K562 (cell line): ENCODE measurements at regions not wholly inside any gene's neighbourhood (a gene's known extent, or its start where the extent isn't known, plus 50 kb on each side); places are given as distances from the start of the nearest gene placed in this dataset.

Experiments used
- ARID4B ChIP-seq: sonication (generic); formaldehyde crosslinking; IDR thresholded peaks from 2 replicates; pipeline ENCODE4 v1.8.0; 2022; ENCODE audit warnings: mild to moderate bottlenecking, missing genetic modification reagents
- ATF4 ChIP-seq: fragments of 450-650 bp; formaldehyde crosslinking; IDR thresholded peaks from 2 replicates; pipeline ENCODE4 v1.4.0; 2022; ENCODE audit warnings: mild to moderate bottlenecking, moderate library complexity
- BACH1 ChIP-seq: fragments of 200-800 bp; sonication (Bioruptor generic); IDR thresholded peaks from 2 replicates; pipeline ENCODE4 v1.6.1; 2016; ENCODE audit warnings: missing genetic modification characterization, missing compliant biosample characterization
- BRD9 ChIP-seq: fragments of 450-650 bp; IDR thresholded peaks from 2 replicates; pipeline ENCODE4 v1.6.1; 2018; ENCODE audit warnings: low read depth; ENCODE audit not compliant: partially characterized antibody
- CC2D1A ChIP-seq: fragments of 450-650 bp; IDR thresholded peaks from 2 replicates; pipeline ENCODE4 v1.6.1; 2017; ENCODE audit warnings: mild to moderate bottlenecking
- COPS2 ChIP-seq: fragments of 450-650 bp; conservative IDR thresholded peaks from 2 replicates; pipeline ENCODE4 v1.6.1; 2016; ENCODE audit warnings: mild to moderate bottlenecking, moderate library complexity
- ELF1 ChIP-seq: fragments of 200-800 bp; sonication (Bioruptor generic); IDR thresholded peaks from 2 replicates; pipeline ENCODE4 v1.6.1; 2016; ENCODE audit warnings: missing genetic modification characterization, missing compliant biosample characterization
- FOXP1 ChIP-seq: sonication (generic); formaldehyde crosslinking; IDR thresholded peaks from 2 replicates; pipeline ENCODE4 v1.8.0; 2022; ENCODE audit warnings: mild to moderate bottlenecking, missing genetic modification reagents
- JUND ChIP-seq, 2 experiments: IDR thresholded peaks; 2 replicates in 1 of 2; 3 replicates in 1 of 2; pipeline ENCODE4 v1.6.1; 2011; ENCODE audit warnings: borderline replicate concordance in 2 of 2, low read depth in 2 of 2, low read length in 2 of 2, improper control_type of control experiment in 1 of 2, missing biosample characterization in 1 of 2, missing genetic modification characterization in 1 of 2, missing genetic modification reagents in 1 of 2
- L3MBTL2 ChIP-seq: fragments of 450-650 bp; IDR thresholded peaks from 2 replicates; pipeline ENCODE4 v1.6.1; 2016; ENCODE audit warnings: mild to moderate bottlenecking, moderate library complexity
- MAFG ChIP-seq: fragments of 450-650 bp; conservative IDR thresholded peaks from 2 replicates; pipeline ENCODE4 v1.6.1; 2016; ENCODE audit warnings: missing genetic modification characterization, missing compliant biosample characterization
- NCOR1 ChIP-seq: fragments of 450-650 bp; IDR thresholded peaks from 2 replicates; pipeline ENCODE4 v1.6.1; 2016; ENCODE audit warnings: mild to moderate bottlenecking, moderate library complexity
- NFE2 ChIP-seq: IDR thresholded peaks from 2 replicates; pipeline ENCODE4 v1.6.1; 2014; ENCODE audit warnings: antibody characterized with exemption, low read depth
- PKNOX1 ChIP-seq: fragments of 450-650 bp; IDR thresholded peaks from 2 replicates; pipeline ENCODE4 v1.6.1; 2016
- POLR2AphosphoS2 ChIP-seq: IDR thresholded peaks from 2 replicates; pipeline ENCODE4 v1.6.1; 2012; ENCODE audit warnings: low read length, improper control_type of control experiment
- TRIM24 ChIP-seq, 2 experiments: fragments of 450-650 bp; IDR thresholded peaks; 2 replicates each; pipeline ENCODE4 v1.6.1; 2016
- ZBTB11 ChIP-seq, 3 experiments: fragments of 200-800 bp in 1 of 3; fragments of 250-450 bp in 1 of 3; fragments of 450-650 bp in 1 of 3; sonication (Bioruptor Pico) in 1 of 3; sonication (Bioruptor generic) in 1 of 3; formaldehyde crosslinking in 1 of 3; IDR thresholded peaks; 2 replicates each; pipeline versions ENCODE4 v1.6.1 to v1.8.0; 2016 to 2022; ENCODE audit warnings: mild to moderate bottlenecking in 2 of 3, missing genetic modification characterization in 2 of 3, missing compliant biosample characterization in 1 of 3, moderate library complexity in 1 of 3
- ZNF584 ChIP-seq: fragments of 200-800 bp; sonication (Bioruptor generic); IDR thresholded peaks from 2 replicates; pipeline ENCODE4 v1.6.1; 2016; ENCODE audit warnings: low read depth, mild to moderate bottlenecking, missing genetic modification characterization, missing compliant biosample characterization

GRCh38 chr12:46664761-46665287 lies 161.0 kb downstream of the SLC38A4 start (continued):
- 0 out of 6 replicates have a peak, but pooled peaks of 1 of the 3 experiments have one; percentile 17 for TF ChIP-seq ZBTB11 (CRISPR knock-in tag; IDR thresholded peaks at IDR 0.05)
- TF ChIP-seq BRD9 = peak; percentile 38
- TF ChIP-seq JUND (IDR thresholded peaks at IDR 0.05; ENCODE audit: borderline replicate concordance, low read depth, low read length) = peak; percentile 87
- TF ChIP-seq JUND (tag; IDR thresholded peaks at IDR 0.05; ENCODE audit: borderline replicate concordance, low read depth, low read length) = peak; percentile 86; the same call in 2 of the 3 replicates
- TF ChIP-seq L3MBTL2 = peak; percentile 53; the same call in 1 of the 2 replicates
- TF ChIP-seq BACH1 = no peak; the same call in 1 of the 2 replicates
- TF ChIP-seq PKNOX1 = peak; percentile 77
- TF ChIP-seq TRIM24 (IDR thresholded peaks at IDR 0.05) = peak in 1 of 2 experiments; percentile 39; a peak in 1 of 4 replicates
- peak; percentile 81 for TF ChIP-seq NFE2
- no peak; the same call in 1 of the 2 replicates for TF ChIP-seq CC2D1A
- no peak for TF ChIP-seq POLR2AphosphoS2
- peak; percentile 34; the same call in 1 of the 2 replicates for TF ChIP-seq ELF1 (tag)
- TF ChIP-seq ATF4 (CRISPR knock-in tag) = no peak
- TF ChIP-seq ARID4B (CRISPR knock-in tag) = no peak
- peak; percentile 38 for TF ChIP-seq MAFG (tag)
- no peak for TF ChIP-seq ZNF584
- no peak for TF ChIP-seq COPS2
- no peak for TF ChIP-seq FOXP1 (CRISPR knock-in tag)
- peak; percentile 13; the same call in 1 of the 2 replicates for TF ChIP-seq NCOR1
